GM19463 (cell line): ENCODE measurements at regions not wholly inside any gene's neighbourhood (a gene's known extent, or its start where the extent isn't known, plus 50 kb on each side); places are given as distances from the start of the nearest gene placed in this dataset.

Source experiments
- ATAC-seq: cut with Tn5 transposase; IDR thresholded peaks from one replicate; pipeline ENCODE4 v1.9.1; 2021; ENCODE audit warnings: mild to moderate bottlenecking, moderate library complexity; ENCODE audit not compliant: unreplicated experiment

DNA sequence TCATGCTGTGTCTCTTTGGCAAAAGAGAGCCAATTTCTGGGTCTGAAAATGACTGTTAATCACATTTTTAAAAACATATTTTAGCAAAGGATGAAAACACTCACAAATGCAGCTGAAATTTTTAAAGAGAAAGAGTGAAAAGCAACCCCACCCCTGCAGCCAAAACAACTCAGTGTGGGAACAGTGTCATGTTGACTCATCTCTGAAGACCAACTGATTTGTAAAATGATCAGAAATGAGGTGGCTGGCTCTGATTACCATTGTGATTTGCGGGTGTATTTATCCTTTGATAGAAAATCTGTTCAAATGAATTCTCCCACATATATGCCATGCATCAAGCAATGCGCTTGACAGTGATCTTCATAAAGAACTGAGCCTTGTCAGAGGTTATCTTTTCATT, 287.0 kb upstream of the ESRRG start:
- no peak for ATAC-seq

DNA sequence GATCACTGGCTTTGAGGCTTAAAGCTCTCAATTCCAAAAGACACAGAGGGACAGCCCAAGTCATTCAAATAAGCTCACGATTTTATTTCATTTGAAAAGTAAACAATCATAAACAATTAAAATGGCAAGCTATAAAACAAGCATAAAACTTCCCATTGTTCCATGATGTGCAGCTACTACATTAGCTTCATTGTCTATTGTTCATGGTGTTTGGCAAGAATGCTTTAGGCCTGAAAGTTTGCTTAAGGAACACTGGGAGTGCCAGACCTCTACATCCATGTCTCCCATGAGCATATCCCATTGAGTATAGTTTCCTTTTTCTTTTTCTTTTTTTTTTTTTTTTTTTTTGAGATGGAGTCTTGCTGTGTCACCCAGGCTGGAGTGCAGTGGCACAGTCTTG, 286.1 kb upstream of the ESRRG start:
- ATAC-seq: no peak

DNA sequence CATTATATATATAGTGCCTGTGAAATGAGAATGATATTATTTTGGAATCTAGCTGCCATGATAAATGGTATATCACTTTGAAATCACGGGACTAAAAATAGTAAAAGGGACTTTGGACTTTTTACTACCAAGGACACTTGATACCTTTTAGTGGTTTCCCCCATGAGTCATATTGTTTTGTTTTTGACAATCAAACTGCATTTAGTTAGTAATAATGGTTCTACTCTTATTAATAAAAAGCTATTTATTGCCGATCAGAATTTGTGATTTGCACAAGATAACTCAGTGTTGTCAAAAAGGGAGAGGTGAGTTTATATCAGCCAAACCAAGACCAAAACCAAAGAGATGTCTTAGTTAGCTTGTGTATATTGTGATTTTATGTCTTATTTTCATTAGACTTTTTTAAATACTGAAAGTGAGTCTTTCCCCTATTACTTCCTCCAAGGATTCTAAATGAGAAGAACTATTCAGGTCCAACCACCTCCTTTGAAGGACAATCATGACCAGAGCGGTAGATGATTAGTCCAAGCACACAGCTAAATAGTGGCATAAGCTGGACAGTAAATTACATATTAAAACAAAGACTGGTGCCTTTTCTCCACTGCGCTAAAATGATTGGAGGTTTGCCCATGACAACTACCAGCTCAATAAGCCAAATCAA, 281.7 kb upstream of the ESRRG start:
- peak; percentile 73 for ATAC-seq

DNA sequence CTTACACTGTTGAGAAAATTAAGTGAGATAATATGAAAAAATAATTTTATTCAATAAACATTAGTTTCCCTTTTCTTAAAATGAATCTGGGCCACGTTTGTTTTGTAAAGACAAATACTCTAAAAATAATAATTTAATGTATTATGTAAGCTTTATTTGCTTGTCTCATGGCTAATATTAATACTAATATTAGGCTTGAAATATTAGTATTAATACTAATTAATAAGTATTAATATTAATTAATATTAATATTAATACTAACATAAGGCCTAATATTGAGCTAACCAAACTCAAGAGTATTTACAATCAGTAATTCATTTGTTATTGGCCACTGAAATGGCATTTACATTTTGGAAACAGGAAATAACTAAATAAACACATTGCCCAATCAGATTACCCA, 280.1 kb upstream of the ESRRG start:
- no peak for ATAC-seq

DNA sequence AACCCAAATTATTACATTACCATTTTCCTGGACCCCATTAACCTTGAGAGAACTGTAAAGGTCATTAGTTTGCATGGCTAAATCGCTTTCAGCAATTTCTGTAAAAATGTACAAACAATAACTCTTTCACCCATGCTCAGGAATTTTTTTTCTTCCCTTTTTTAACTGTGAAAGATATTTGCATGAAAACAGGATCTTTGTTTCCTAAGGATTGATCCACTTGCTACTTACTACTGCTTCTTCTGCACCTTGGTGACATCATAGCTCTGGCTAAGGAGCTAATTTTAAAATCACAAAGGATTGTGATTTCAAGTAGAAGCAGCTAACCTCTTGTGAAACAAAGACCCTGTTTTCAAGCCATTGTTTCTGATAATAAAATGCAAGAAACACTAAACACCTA, 274.6 kb upstream of the ESRRG start:
- ATAC-seq: no peak

DNA sequence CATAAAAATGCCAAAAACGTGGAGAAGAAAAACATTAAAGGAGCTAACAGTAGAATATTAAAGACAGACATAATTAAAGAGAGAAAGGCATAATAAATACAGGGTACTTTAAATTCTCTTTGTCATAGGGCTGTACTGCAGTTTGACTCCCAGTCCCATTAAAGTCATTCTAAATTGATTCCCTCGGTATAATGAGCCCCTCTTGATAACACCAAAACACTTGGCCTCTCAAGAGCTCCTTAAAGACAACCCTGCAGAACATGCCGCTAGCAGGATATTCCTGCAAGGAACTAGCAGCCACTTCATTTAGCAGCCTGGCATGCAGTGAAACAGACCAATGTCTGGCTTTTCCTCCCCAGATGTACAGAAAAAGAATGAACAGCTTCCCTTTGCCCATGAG, 273.8 kb upstream of the ESRRG start:
- ATAC-seq: no peak

DNA sequence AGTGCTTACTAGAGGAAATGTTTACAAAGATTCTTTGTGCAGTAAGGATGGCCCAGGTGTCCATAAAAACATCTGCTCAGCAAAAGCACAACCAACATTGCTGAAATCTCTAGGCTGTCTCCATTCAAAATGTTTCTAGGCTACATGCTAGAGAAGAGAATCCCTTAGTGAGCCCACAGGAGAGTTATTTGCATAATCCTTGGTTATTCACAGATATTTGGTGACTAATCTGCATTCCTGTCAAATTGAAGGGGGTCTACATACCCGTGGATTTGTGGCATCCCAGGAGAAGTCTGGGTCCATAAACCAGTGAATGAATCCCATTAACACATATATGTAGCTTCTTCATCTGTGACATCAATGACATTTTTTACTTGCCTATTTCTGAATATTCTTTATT, 261.3 kb upstream of the ESRRG start:
- no peak for ATAC-seq

DNA sequence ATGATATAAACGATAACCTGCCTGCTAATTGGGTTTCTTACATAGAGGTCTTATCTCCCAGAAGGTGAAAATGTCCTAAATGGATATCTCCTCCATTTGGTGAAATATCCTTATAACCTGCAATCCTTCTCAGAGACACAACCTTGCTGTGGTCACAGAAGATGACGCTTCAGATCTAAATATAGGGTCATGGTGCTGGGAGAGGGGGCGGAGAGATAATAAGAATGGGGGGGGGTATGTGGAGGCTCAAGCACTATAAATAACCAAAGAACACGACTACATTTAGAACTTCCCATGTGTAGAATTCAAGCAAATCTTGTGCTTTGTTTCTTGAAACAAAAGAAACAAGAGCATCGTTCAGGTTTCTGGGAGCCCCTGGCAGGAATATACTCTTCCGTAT, 260.6 kb upstream of the ESRRG start:
- no peak for ATAC-seq

DNA sequence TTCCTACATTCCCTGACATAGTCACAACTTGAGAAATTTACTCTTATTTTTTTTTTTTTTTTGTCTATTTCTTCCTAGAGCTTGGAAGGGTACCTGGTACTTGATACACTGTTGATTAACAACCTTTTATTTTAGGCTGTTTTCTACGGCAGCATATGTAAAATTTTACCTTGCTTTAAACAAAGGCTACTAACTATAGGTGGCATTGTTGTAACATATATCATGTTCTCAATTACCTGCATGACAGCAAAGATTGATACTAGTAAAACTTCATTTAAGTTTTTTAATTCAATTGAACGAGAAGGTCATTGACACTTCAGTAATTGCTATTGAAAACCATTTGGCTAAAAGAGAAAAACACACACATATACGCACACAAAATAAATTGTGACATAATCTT, 238.3 kb upstream of the ESRRG start:
- no peak for ATAC-seq

DNA sequence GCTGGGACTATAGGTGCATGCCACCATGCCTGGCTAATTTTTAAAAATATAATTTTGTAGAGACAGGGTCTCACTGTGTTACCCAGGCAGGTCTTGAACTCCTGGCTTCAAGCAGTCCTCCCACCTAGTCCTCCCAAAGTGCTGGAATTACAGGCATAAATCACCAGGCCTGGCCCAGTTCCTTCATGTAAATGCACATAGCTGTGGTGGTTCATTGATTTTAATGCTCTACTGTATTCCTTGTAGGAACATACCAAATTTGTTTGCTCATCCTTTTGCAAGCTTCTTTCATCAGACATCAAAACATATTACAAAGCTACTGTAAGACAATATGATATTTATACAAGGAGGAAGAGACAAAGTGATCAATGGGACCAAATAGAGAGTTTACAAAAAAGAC, 237.5 kb upstream of the ESRRG start:
- no peak for ATAC-seq

DNA sequence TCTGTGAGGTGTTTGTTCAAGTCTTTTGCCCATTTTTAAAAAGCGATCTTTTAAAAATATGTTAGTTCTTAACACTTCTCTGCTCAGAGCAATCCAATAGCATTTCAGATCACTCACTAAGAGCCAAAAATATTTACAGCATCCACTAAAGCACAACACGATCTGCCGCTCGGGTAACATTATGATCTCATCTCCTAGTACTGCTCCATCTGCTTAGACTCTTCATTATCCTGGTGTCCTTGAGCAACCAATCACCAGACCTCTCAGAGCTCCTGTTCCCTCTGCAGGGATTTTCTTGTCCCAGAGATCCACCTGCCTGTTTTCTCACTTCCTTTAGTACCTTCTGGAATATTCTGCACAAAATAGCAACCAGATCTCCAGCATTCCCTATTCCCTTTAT, 235.3 kb upstream of the ESRRG start:
- no peak for ATAC-seq

DNA sequence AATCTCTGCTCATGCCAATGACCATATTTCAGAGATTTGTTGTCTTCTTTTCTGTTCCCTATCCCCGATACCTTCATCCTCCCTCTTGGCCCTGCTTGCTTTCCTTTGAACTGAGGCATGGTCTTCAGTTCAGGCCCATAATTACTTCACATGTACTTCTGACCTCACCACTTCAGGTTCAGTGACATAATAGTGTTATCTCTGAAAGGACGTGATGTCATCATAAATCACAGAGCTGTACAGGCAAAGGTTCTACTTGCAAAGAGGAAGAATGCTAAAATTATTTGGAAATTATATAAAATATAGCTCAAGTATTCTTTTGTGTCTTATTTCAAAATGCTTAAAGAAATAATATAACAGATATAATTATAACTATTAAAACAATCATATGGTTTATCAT, 230.3 kb upstream of the ESRRG start:
- ATAC-seq: no peak

DNA sequence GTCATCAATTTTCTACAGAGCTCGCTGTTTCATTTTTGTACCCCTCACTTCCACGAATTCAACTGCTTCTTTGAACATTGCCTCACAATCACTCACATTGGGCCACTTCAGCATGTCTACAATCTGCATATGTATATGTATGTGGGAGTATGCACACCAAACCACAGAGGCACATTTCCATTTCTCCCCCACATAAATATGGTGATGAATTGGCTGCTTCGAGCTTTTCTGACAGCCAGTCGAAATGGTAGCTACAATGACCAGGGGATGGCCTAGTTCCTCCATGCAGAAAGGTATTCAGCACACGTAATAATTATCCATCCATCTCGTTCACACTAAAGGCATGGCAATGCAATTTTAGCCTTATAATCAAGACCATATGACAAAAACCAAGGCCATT, 229.6 kb upstream of the ESRRG start:
- no peak for ATAC-seq

DNA sequence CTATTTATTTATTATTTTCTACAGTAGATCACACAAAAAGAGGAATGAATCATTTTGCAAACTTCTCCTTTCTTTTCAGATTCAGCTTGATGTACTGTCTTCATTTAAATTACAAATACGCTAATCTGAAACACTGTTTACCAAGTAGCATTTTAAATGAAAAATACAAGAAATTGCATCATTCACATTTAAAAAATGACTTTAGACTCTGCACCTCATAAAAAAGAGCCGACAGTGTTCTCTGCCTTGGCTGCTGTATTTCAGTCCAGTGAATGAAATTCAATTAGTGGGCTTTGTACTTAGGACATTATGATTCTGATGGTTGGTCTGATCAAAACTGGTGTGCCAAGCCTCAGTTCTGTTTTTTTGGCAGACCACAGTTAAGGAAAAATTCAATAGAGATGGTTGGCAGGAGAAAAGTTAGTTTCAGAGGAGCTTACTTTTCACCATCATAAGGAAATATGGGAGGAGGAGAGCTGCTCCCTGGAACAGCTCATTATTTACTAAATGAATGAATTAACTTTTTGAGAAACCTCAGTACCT, 222.4 kb upstream of the ESRRG start:
- ATAC-seq: no peak

DNA sequence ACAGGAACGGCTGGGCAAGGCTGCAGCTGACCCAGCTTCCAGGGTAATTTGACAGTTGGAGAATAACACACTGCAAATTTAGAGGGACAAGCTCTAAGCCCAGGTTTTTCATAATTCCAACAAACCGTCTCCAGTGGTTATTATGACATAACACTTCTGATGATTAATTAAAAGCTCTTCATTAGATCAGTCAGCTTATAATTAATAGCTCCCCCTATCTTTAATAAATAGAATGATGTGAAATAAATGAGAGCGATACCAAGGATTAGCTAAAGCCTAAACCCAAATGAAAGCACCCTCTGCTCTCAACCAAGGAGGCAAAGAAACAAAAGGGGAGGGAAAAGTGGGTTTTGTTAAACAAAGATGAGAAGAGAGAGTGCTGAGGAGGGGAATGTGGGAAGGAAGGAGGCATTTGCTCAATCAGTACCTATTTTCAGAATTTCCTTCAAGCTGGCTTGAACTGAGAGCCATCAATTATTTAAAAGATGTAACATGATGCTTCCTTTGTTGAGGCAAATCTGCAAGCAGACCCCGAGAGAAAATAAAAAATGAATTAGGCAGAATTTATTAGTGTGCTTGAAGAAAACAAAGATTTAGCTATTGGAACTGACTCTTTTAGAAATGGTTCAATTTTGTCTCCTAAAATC, 221.8 kb upstream of the ESRRG start:
- no peak for ATAC-seq

DNA sequence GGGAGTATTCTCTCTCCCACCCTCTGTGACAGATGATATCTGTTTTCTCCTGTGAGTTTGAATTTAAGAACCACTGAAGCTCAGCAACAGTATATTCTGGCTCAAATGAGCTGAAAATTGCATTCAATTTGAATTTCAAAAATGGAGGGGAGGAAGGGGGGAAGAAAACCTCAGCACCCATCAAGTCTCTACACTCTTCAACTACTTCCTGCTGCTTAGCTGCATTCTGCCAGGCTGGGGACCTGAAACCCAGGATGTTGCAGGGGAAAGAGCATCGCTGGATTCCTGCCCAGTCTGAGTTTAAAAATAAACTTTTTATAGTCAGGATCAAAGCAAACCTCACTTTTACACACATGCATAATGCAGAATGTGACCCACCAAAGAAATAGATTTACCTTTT, 214.3 kb upstream of the ESRRG start:
- ATAC-seq: no peak

DNA sequence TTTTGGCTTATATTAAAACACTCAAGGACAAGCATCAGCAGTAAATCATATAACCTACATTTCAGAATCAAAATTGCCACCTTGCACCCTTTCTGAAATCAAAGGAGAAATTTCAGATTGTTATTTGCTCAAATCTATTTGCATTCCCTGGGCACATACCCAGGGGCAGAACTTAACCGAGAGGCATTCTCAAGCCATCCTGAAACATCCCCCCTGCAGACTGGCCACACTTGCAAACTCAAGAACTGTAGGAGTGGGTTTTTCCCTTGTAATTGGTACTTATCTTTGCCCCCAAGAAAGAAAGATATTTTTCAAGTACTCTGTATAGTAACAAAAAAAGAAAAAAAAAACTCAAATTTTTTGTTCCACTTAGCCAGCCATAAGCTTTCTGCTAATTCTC, 213.6 kb upstream of the ESRRG start:
- ATAC-seq: no peak

DNA sequence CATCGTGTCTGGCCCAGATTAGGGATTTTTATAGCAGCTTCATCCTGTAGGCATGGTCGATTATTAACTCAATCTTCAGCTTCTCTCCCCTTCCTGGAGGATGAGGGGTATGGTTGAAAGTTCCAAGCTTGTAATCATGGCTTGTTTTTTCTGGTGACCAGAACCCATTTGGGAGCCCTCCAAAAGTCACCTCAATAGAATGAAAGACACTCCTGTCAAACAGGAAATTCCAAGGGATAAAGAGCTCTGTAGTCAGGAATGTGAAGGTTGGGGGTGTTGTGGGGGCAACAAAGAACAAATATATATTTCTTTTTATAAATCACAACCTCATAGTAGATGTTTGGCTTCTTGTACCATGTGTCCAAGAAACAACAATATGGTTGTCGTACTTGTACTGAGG, 212.7 kb upstream of the ESRRG start:
- ATAC-seq: no peak

DNA sequence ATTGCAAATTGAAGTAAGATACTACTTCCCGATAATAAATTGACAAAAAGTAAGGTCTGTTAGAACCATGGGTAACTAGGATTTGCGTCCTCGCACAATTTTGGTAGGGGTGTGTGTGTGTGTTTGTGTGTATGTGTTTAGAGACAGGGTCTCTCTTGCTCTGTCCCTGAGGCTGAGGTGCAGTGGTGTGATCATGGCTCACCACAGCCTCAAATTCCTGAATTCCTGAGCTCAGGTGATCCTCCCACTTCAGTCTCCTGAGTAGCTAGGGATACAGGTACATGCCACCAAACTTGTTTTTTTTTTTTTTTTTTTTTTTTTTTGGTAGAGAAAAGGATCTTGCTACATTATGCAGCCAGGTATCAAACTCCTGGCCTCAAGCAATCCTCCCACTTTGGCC, 209.2 kb upstream of the ESRRG start:
- ATAC-seq: no peak

DNA sequence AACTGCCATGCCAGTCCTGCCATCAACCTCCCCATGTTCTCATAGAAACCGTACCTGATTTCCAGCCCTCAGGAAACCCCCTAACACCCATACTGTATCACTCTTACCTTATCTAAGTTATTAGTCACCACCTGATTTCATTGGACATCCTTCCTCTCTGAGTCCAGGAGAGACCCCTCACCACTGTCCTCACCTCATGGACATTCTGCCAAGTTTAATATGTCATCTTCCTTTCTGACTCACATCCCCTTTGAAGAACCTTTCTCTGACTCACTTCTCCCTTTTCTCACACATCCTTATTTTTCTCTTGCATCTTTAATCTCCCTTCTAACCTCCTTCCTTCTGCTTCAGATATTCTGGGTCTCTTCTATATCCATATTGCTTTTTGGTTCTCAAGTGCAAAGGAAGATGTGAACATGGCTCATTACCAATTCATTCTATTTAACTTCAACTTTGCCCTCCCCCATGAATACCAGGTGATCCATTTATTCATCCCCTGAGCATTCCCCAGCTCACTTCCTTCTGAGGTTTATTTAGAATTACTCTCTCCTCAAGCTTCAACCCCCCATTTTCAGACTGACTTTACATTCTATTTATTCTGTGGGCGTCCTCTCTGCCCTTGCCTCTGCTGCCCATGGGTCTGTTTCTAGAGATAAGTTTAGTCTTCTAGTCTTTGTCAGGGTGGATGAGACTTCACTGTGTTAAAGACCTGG, 206.8 kb upstream of the ESRRG start:
- ATAC-seq: no peak

DNA sequence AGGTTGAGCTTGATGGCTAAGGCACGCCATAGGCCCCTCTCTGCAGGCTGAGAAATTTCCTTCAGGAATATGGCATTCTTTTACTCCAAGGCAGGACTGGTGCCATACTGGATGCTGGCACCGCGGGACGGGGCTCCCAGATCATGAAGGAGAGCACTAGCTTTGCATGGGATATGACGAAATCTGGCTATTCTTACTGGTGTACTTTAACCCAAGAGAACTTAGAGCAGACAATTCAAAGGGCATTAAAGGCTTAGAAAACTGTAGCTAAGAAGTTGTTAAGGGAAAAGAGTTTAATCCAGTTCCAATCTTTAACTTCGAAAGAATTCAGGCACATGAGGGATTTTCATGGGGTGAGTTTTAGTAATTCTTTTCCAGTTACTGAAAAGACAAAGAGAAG, 204.4 kb upstream of the ESRRG start:
- no peak for ATAC-seq
